Lung (tissue), 11 donors: ENCODE measurements at regions not wholly inside any gene's neighbourhood (a gene's known extent, or its start where the extent isn't known, plus 50 kb on each side); places are given as distances from the start of the nearest gene placed in this dataset.
A peak's percentile ranks its signal among the peaks of the same experiment; 100 is the strongest.

ENCODE experiments used
- ATAC-seq: fragments of 200-7000 bp; cut with Tn5 transposase; one replicate; pipeline ENCODE4 v1.9.1; 2020; ENCODE audit warnings: moderate number of reproducible peaks; ENCODE audit not compliant: insufficient read depth, low FRiP score
- DNase-seq, 3 donors: peaks; one replicate each; pipeline ENCODE4 v3.0.0-alpha.2; 2013 to 2017
- H3K27ac ChIP-seq, 2 donors: one replicate each; pipeline ENCODE4 v1.5.1; 2013; ENCODE audit warnings: mild to moderate bottlenecking in 2 of 2, moderate library complexity in 2 of 2, control low read depth in 1 of 2, inconsistent platforms in 1 of 2, low read depth in 1 of 2, low read length in 1 of 2
- H3K27me3 ChIP-seq, 3 donors: one replicate each; pipeline ENCODE4 v1.5.1; 2013; ENCODE audit warnings: low read length in 2 of 3; ENCODE audit not compliant: control insufficient read depth in 3 of 3, insufficient read depth in 3 of 3
- H3K36me3 ChIP-seq, 4 donors: one replicate each; pipeline ENCODE4 v1.5.1; 2013; ENCODE audit warnings: low read length in 4 of 4, mild to moderate bottlenecking in 1 of 4, moderate library complexity in 1 of 4; ENCODE audit not compliant: control insufficient read depth in 4 of 4, insufficient read depth in 4 of 4
- H3K4me1 ChIP-seq, 5 donors: one replicate each; pipeline ENCODE4 v1.5.1; 2013; ENCODE audit warnings: low read length in 5 of 5, mild to moderate bottlenecking in 2 of 5, moderate library complexity in 1 of 5; ENCODE audit not compliant: control insufficient read depth in 5 of 5, insufficient read depth in 5 of 5
- H3K4me3 ChIP-seq: one replicate; pipeline ENCODE4 v1.5.1; 2013; ENCODE audit warnings: mild to moderate bottlenecking, control low read depth, moderate library complexity
- H3K9ac ChIP-seq, 2 donors: one replicate each; pipeline ENCODE4 v1.5.1; 2013; ENCODE audit warnings: low read length in 2 of 2, control low read depth in 1 of 2; ENCODE audit not compliant: insufficient read depth in 1 of 2
- H3K9me3 ChIP-seq, 4 donors: one replicate each; pipeline ENCODE4 v1.5.1; 2013; ENCODE audit warnings: low read length in 3 of 4, mild to moderate bottlenecking in 1 of 4, moderate library complexity in 1 of 4; ENCODE audit not compliant: control insufficient read depth in 4 of 4, insufficient read depth in 3 of 4
- CTCF ChIP-seq: IDR thresholded peaks from 2 replicates; pipeline ENCODE4 v1.5.1; 2012; ENCODE audit warnings: mild to moderate bottlenecking; ENCODE audit errors: control extremely low read depth, extremely low read depth
- WGBS, 2 donors: extraction: QIAGEN DNeasy Blood & Tissue Kit; methylation state at CpG; one replicate each; pipeline ENCODE4 v1.1.7; 2013; 5-methylcytosine and 5-hydroxymethylcytosine counted together
- donor health status: control.
- donor health status: control.
- donor health status: Bipolar disorder and iron deficiency.
- donor health status: healthy.
- donor health status: DM: yes; HTN: yes; CAD: no.

DNA sequence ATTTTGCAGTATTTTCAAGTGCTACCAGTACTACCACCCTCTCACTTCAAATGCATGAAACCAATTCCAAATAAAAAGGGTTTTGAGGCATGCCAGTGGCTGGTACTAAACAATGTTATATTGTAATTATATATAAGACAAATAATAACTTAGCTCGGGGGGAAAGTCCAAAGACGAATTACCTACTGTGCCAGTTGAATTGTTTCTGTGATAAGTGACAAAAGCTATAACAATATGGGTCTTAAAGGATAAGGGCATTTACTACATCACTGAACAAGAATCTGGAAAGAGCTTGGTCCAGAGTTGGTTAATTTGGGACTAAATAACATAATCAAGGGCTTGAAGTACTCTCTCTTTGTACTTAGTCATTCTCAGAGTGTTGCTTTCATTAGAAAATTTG is 404.7 kb upstream of the CHAC2 start:
- 83 to 95% methylated on average over 2 of the region's 2 CpGs for WGBS, 2 donors
- no peak overlapping the region for H3K27ac ChIP-seq
- H3K27me3 ChIP-seq = no peaks in the 10 kb centered on the region
- DNase-seq (no peak), ATAC-seq (no peak)
- H3K4me3 ChIP-seq = no peak overlapping the region
- no peak for TF ChIP-seq CTCF
- no peaks in the 10 kb centered on the region for H3K36me3 ChIP-seq
- H3K9ac ChIP-seq = no peak overlapping the region
- no peaks in the 10 kb centered on the region for H3K4me1 ChIP-seq
- H3K9me3 ChIP-seq = peaks cover 0 to 2% (median 0%) of the 10 kb centered on the region in 4 donors

DNA sequence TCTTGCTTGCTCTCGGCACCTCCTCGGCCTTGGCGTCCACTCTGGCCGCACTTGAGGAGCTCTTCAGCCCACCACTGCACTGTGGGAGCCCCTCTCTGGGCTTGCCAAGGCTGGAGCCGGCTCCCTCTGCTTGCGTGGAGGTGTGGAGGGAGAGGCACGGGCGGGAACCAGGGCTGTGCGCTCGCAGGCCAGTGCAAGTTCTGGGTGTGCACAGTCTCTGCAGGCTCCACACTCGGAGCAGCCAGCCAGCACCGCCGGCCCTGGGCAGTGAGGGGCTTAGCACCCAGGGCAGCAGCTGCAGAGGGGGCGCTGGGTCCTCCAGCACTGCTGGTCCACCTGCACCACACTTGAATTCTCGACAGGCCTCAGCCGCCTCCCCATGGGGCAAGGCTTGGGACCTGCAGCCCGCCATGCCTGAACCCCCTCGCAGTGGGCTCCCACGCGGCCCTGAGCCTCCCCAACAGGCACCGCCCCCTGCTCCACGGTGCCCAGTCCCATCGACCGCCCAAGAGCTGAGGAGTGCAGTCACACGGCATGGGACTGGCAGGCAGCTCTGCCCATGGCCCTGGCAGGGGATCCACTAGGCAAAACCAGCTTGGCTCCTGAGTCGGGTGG is 411.2 kb upstream of the CHAC2 start:
- H3K4me1 ChIP-seq = no peaks in the 10 kb centered on the region
- no peak overlapping the region for H3K4me3 ChIP-seq
- H3K9me3 ChIP-seq = peaks cover 0 to 7% (median 0%) of the 10 kb centered on the region in 4 donors
- WGBS, 2 donors = 95 to 97% methylated on average over 26 of the region's 26 CpGs
- ATAC-seq = no peak
- H3K36me3 ChIP-seq = no peaks in the 10 kb centered on the region
- no peaks in the 10 kb centered on the region for H3K27me3 ChIP-seq
- TF ChIP-seq CTCF = no peak
- H3K27ac ChIP-seq = no peak overlapping the region
- DNase-seq = no peak
- H3K9ac ChIP-seq = no peak overlapping the region

DNA sequence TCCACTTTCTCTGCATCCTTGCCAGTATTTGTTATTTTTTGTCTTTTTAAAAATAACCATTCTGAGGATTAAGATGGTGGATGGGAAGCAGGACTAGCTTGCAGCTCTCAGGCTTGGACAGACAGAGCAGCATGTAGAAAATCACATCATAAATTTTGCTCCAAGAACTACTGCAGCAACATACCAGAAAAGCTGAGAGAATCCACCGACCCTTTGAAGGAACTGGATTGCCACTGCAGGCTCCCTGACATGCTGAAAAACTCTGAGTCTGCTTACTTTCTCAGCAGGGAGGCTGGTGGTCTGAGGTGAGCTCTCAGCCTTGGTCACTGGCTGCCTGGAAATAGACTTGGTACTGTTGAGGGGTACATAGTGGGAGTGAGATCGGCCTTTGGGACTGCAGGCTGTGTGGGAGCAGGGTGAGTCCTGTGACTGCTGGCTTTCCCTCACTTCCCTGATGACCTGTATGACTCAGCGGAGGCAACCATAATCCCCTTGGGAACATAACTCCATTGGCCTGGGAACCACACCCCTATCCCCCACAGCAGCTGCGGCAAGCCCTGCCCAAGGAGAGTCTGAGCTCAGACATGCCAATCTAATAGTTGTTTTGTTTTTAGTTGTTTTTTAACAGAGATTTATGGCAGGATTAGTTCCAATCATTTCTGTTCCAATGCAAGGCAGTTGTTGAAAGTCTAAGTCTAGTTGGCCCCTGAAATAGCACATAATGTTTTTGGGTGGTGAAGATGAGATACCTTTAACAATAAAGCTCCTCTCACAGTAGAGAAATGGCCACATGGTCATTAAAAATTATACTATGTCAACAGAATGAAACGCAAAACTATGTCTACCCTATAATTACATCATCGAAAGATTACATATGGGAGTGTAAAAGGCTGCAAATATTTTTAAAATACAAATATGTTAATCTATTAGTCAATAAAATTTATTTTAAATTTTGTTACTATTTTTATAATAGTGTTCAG is 414.2 kb upstream of the CHAC2 start:
- ATAC-seq = no peak
- no peak overlapping the region for H3K9ac ChIP-seq
- no peaks in the 10 kb centered on the region for H3K27me3 ChIP-seq
- H3K9me3 ChIP-seq = peaks cover 0 to 7% (median 0%) of the 10 kb centered on the region in 4 donors
- no peaks in the 10 kb centered on the region for H3K36me3 ChIP-seq
- H3K4me3 ChIP-seq = no peak overlapping the region
- no peaks in the 10 kb centered on the region for H3K4me1 ChIP-seq
- DNase-seq = peak in 1 of 3 donors; percentile 2
- no peak overlapping the region for H3K27ac ChIP-seq
- TF ChIP-seq CTCF = no peak
- 85 to 89% methylated on average over 6 of the region's 6 CpGs for WGBS, 2 donors
